Fibroblast of lung (primary cell): ENCODE measurements at regions not wholly inside any gene's neighbourhood (a gene's known extent, or its start where the extent isn't known, plus 50 kb on each side); places are given as distances from the start of the nearest gene placed in this dataset.

Experiments
- EZH2 ChIP-seq: IDR thresholded peaks from 2 replicates; pipeline ENCODE4 v1.5.1; 2012; ENCODE audit warnings: low read length, control low read depth, mild to moderate bottlenecking; ENCODE audit errors: missing control alignments
- TF ChIP-seq, protein P1 (sequence below), 2 donors: IDR thresholded peaks in 1 of 2; conservative IDR thresholded peaks in 1 of 2; 1 replicate in 1 of 2; 2 replicates in 1 of 2; pipeline ENCODE4 v1.5.1; 2011 to 2012; ENCODE audit warnings: low read length in 2 of 2, control low read depth in 1 of 2, inconsistent platforms in 1 of 2, low read depth in 1 of 2, mild to moderate bottlenecking in 1 of 2

DNA sequence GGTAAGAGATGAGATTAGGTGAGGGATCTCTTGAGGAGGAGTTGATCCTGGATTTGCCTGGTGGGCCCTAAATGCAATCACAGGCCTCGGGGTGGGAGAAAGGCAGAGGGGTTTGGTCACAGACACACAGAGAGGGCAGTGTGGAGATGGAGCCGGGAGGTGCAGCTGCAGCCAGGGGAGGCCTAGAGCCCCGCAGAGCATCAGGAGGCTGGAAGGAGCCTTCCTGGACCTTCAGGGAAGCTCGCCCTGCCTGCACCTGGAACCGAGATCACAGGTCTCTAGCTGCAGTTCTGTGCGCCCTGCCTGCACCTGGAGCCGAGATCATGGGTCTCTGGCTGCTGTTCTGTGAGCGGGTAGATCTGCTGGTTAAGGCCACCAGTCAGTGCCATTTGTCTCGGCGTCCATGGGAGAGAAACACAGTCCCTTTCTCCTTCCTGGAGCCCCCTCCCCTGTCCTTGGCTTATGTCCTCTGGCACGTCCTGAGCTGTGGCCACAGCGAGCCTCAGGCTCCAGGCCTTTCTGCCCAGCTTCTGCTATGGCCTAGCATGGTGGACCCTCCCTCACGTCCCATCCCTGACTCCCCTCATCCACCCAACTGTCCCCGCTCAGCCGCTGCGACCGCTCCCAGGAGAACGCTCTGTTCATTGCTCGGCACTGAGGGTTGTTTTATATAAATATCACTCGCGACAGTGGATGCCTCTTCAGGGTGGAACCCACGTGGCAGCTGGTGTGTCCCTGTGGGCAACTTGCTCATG is 112.0 kb downstream of the DACT2 start:
- TF ChIP-seq, protein P1, sequence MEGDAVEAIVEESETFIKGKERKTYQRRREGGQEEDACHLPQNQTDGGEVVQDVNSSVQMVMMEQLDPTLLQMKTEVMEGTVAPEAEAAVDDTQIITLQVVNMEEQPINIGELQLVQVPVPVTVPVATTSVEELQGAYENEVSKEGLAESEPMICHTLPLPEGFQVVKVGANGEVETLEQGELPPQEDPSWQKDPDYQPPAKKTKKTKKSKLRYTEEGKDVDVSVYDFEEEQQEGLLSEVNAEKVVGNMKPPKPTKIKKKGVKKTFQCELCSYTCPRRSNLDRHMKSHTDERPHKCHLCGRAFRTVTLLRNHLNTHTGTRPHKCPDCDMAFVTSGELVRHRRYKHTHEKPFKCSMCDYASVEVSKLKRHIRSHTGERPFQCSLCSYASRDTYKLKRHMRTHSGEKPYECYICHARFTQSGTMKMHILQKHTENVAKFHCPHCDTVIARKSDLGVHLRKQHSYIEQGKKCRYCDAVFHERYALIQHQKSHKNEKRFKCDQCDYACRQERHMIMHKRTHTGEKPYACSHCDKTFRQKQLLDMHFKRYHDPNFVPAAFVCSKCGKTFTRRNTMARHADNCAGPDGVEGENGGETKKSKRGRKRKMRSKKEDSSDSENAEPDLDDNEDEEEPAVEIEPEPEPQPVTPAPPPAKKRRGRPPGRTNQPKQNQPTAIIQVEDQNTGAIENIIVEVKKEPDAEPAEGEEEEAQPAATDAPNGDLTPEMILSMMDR (conservative IDR thresholded peaks at IDR 0.05 in 1 of 2, IDR thresholded peaks at IDR 0.05 in 1 of 2; ENCODE audit: low read depth in 1 of 2, low read length in 2 of 2): no peak
- TF ChIP-seq EZH2: no peak
